Astrocyte of the cerebellum (primary cell): ENCODE measurements at regions not wholly inside any gene's neighbourhood (a gene's known extent, or its start where the extent isn't known, plus 50 kb on each side); places are given as distances from the start of the nearest gene placed in this dataset.

Experiments used
- DNase-seq: peaks from one replicate; pipeline ENCODE4 v3.0.0-alpha.2; 2011; ENCODE audit warnings: low read depth
- H3K4me3 ChIP-seq: 2 replicates; pipeline ENCODE4 v1.5.1; 2011; ENCODE audit warnings: mild to moderate bottlenecking, low read depth, low read length, moderate library complexity
- CTCF ChIP-seq: IDR thresholded peaks from 2 replicates; pipeline ENCODE4 v1.5.1; 2012; ENCODE audit warnings: low read length, low read depth, moderate library complexity, mild to moderate bottlenecking; ENCODE audit errors: missing control alignments
- in situ Hi-C: cut with HindIII; loops from 2 replicates; pipeline ENCODE4 v1.10.0; 2017; ENCODE audit warnings: low sequenced_read_pairs

- H3K4me3 ChIP-seq = no peak overlapping the region
- TF ChIP-seq CTCF = no peak
- in situ Hi-C loops = no loop called here
- no peak for DNase-seq
Measured at GRCh38 chr12:116469344-116469743, 89.8 kb upstream of the MAP1LC3B2 start.

DNA sequence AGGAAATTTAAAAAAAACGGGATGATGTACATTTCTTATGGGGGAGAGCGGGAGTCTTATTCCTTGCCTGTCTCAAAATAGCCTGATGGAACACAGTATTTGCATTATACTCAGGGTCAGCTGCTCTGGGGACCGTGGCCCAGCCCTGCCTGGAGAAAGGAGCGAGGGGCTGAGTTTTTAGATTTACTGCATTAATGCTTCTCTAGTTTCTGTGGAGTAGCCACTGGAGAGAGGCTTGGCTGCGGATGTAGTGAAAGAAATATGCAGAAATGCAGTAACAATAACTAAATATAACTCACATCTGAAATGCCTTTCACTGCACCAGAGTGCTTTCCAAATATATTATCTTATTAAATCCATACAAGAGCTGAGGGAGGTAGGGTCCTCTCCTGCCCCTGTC is 87.6 kb upstream of the MAP1LC3B2 start:
- TF ChIP-seq CTCF = no peak
- DNase-seq = no peak
- H3K4me3 ChIP-seq = no peak overlapping the region
- in situ Hi-C loops = no loop called here

DNA sequence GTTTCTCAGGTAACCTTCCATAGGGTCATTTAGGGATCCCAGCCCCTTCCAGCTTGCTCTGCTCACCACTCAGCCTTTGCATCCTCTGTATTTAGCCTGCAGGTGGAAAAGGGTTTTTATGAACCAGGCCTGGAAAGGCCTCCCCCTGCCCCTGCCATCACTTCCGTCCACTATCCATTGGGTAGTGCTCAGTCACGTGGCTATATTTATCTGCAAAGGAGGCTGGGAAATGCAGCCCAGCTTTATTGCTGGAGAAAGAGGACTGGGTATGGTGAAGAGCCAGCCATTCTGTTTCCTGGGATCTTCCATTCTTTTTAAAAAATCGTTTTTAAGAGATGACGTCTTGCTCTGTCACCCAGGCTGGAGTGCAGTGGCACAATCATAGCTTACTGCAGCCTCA is 87.0 kb upstream of the MAP1LC3B2 start:
- in situ Hi-C loops = no loop called here
- H3K4me3 ChIP-seq = no peak overlapping the region
- no peak for TF ChIP-seq CTCF
- DNase-seq = no peak

GRCh38 chr12:116473416-116473815 is 85.8 kb upstream of the MAP1LC3B2 start:
- no peak for TF ChIP-seq CTCF
- H3K4me3 ChIP-seq = no peak overlapping the region
- DNase-seq = no peak
- in situ Hi-C loops = no loop called here

DNA sequence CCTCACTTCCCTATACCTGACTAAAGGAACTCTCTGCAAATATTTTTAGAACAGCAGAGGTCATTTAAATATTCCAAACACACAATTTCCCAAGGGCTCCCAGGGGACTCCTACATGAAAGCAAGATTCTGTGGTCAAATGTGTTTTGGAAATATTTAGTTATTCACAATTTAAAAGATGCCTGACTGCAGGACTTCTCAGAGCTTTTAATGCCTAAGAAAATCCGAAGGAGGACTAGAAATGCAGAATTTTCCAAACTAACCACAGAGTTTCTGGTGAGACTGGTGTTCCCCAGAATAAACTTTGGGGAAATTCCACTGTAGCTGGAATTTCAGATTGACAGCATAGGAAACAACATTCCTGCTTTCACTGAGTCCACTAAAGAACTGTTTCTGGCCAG is 84.8 kb upstream of the MAP1LC3B2 start:
- H3K4me3 ChIP-seq = no peak overlapping the region
- in situ Hi-C loops = no loop called here
- DNase-seq = no peak
- TF ChIP-seq CTCF = no peak

- TF ChIP-seq CTCF = no peak
- in situ Hi-C loops = no loop called here
- no peak overlapping the region for H3K4me3 ChIP-seq
- no peak for DNase-seq
Measured at GRCh38 chr12:116474899-116475298, 84.3 kb upstream of the MAP1LC3B2 start.

DNA sequence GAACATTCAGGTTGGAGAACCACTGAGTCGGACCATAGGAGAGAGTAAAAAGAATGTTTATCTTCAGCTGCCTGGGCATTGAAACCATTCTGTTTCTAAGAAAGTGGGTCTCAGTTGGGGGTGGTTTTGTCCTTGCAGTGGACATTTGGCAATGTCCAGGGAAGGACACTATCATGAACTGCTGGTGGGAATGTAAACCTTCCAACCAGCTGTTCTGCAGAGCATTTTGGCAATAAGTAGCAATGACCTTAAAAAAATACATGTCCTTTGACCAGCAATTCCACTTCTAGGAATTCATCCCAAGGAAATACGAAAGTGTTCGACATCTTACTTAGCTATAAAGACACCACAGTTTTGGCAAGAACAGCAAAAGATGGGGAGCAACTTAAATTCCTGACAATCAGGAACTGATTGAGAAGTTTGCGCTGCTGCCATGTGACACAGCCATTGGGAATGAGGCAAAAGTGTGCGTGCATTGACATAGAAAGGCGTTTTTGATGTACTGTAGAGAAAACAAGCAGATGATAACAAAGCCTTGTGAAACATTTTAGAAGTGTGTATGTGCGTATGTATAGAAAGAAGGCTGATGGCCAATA is 82.9 kb upstream of the MAP1LC3B2 start:
- no peak overlapping the region for H3K4me3 ChIP-seq
- TF ChIP-seq CTCF = no peak
- DNase-seq = no peak
- in situ Hi-C loops = no loop called here
